ENCODE measurements at regions not wholly inside any gene's neighbourhood (a gene's known extent, or its start where the extent isn't known, plus 50 kb on each side); places are given as distances from the start of the nearest gene placed in this dataset.

DNA sequence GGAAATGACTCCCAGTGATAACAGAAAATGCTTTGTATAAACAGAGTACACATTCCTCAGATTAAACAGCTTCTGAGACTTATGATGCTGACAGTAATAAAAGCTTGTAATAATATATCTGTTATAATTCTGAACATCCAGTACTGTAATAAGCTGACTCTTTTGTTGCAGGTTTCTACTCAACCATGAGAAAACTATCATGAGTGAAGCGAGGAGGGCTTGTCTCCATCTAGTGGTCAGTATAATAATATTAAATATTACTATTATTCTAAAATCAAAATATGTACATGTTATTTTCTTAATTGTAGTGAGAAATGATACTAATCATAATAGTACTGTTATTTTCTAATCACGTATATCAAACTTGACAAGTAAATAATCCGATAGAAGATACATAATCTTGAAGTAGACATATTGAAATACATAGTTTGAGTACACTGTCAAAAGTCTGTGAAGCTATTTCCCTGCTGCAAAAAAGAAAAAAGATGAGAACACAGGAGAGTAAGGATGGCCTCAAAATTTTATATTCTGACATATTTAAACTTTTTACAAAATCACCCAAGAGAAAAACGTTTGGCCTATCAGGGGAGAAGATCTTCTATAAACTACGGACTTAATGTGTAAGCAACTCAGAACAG is 183.1 kb downstream of the MOXD1 start:
- no peaks in the 10 kb centered on the region for H3K36me3 ChIP-seq (ENCODE audit: control insufficient read depth, insufficient read depth, low read length)
- no peak overlapping the region for H3K4me3 ChIP-seq (ENCODE audit: low read depth, low read length)
- peak; percentile 21 for TF ChIP-seq CTCF (IDR thresholded peaks at IDR 0.05; ENCODE audit: insufficient read depth, low read length, severe bottlenecking)
- FAIRE-seq (no peak), DNase-seq (ENCODE audit: low read depth) (peak; percentile 15)
- H3K27me3 ChIP-seq (ENCODE audit: control insufficient read depth, insufficient read depth, low read length), result no peaks in the 10 kb centered on the region

GRCh38 chr6:132215805-132216204 is 185.5 kb downstream of the MOXD1 start:
- DNase-seq (ENCODE audit: low read depth) (no peak), FAIRE-seq (no peak)
- Histone ChIP-seq H3K27me3 (ENCODE audit: control insufficient read depth, insufficient read depth, low read length) (no peaks in the 10 kb centered on the region), H3K4me3 (ENCODE audit: low read depth, low read length) (no peak overlapping the region), H3K36me3 (ENCODE audit: control insufficient read depth, insufficient read depth, low read length) (no peaks in the 10 kb centered on the region)
- no peak for TF ChIP-seq CTCF (IDR thresholded peaks at IDR 0.05; ENCODE audit: insufficient read depth, low read length, severe bottlenecking)

DNA sequence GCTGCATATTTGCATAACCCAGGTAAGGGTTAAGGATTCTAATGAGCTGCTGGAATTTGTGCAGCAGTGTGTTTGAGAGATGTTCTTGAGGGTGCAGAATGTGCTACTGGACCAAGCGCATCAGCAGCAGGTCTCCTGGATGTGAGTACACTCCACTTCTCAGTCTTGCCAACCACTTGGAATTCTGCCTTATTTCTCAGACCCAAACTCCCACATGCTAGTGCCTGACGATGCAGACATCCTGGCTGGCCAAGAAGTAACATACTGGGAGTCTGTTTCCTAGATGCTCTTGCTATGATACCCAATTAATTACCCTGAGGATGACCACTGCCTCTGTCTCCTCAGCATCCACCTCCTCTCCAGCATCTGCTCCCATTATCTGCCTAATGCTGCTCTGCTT is 186.6 kb downstream of the MOXD1 start:
- no peak for TF ChIP-seq CTCF (IDR thresholded peaks at IDR 0.05; ENCODE audit: insufficient read depth, low read length, severe bottlenecking)
- Histone ChIP-seq H3K36me3 (ENCODE audit: control insufficient read depth, insufficient read depth, low read length) (no peaks in the 10 kb centered on the region), H3K4me3 (ENCODE audit: low read depth, low read length) (no peak overlapping the region), H3K27me3 (ENCODE audit: control insufficient read depth, insufficient read depth, low read length) (no peaks in the 10 kb centered on the region)
- FAIRE-seq (peak; percentile 60), DNase-seq (ENCODE audit: low read depth) (no peak)

GRCh38 chr6:132213732-132214131 is 187.5 kb downstream of the MOXD1 start:
- FAIRE-seq, result no peak
- H3K36me3 ChIP-seq (ENCODE audit: control insufficient read depth, insufficient read depth, low read length), result no peaks in the 10 kb centered on the region

DNA sequence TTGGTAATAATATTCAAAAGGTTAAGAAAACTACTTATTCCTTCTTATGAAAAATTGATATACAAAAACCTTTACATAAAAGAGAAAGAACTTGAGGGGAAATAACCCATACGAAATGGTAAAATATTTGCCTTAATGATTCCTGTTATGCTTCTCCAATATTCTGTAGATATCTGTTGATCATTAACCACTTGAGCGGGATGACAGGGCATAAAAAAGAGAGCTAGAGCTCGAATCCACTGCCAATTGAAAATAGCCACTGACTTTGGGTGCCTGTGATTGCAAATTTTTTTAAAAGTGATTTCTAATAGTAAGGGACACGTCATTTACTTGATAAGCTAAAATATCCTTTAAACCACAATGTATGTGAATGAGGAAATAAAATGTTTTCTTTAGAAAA is 188.1 kb downstream of the MOXD1 start:
- H3K27me3 ChIP-seq (ENCODE audit: control insufficient read depth, insufficient read depth, low read length), result no peaks in the 10 kb centered on the region
- no peak for TF ChIP-seq CTCF (IDR thresholded peaks at IDR 0.05; ENCODE audit: insufficient read depth, low read length, severe bottlenecking)
- no peaks in the 10 kb centered on the region for H3K36me3 ChIP-seq (ENCODE audit: control insufficient read depth, insufficient read depth, low read length)
- no peak for FAIRE-seq
- no peak for DNase-seq (ENCODE audit: low read depth)
- H3K4me3 ChIP-seq (ENCODE audit: low read depth, low read length), result no peak overlapping the region

More at GRCh38 chr6:132213732-132214131, 187.5 kb downstream of the MOXD1 start:
- DNase-seq (ENCODE audit: low read depth), result no peak
- Histone ChIP-seq H3K4me3 (ENCODE audit: low read depth, low read length) (no peak overlapping the region), H3K27me3 (ENCODE audit: control insufficient read depth, insufficient read depth, low read length) (no peaks in the 10 kb centered on the region)
- TF ChIP-seq CTCF (IDR thresholded peaks at IDR 0.05; ENCODE audit: insufficient read depth, low read length, severe bottlenecking), result no peak

Data from bronchial epithelial cell (primary cell).